B cell (primary cell): ENCODE measurements at regions not wholly inside any gene's neighbourhood (a gene's known extent, or its start where the extent isn't known, plus 50 kb on each side); places are given as distances from the start of the nearest gene placed in this dataset.

Experiments
- ATAC-seq: fragments of 200-7000 bp; cut with Tn5 transposase; one replicate; pipeline ENCODE4 v1.10.0; 2021; ENCODE audit warnings: low read depth, mild to moderate bottlenecking, moderate number of reproducible peaks, moderate library complexity
- CTCF ChIA-PET: fragments of 350-600 bp; sonication (Branson Sonifier 250); formaldehyde crosslinking; loops from one replicate; lab custom pipeline; 2021; ENCODE audit warnings: antibody characterized with exemption, inconsistent platforms; lab: Charles Lee
- POLR2A ChIA-PET: fragments of 350-600 bp; sonication (Branson Sonifier 250); formaldehyde crosslinking; loops from one replicate; lab custom pipeline; 2021; ENCODE audit warnings: antibody characterized with exemption; lab: Charles Lee
- DNase-seq: peaks from one replicate; pipeline ENCODE4 v3.0.0; 2013
- H2AFZ ChIP-seq: 2 replicates; pipeline ENCODE4 v1.6.1; 2012; ENCODE audit warnings: mild to moderate bottlenecking, low read depth, low read length; ENCODE audit not compliant: insufficient read depth, poor library complexity, severe bottlenecking
- H3K27ac ChIP-seq, 2 donors: 1 replicate in 1 of 2; 2 replicates in 1 of 2; pipeline ENCODE4 v1.5.1; 2012 to 2013; ENCODE audit warnings: low read length in 2 of 2, mild to moderate bottlenecking in 2 of 2, moderate library complexity in 1 of 2
- H3K27me3 ChIP-seq, 4 experiments: fragments of 200-600 bp in 1 of 4; sonication (generic) in 1 of 4; replicated peaks in 1 of 4; 1 replicate in 2 of 4; 2 replicates in 2 of 4; pipeline versions ENCODE4 v1.6.1 to v1.7.0; 2013 to 2016; ENCODE audit warnings: low read length in 3 of 4, mild to moderate bottlenecking in 2 of 4, mixed read lengths in 1 of 4, moderate library complexity in 1 of 4; ENCODE audit not compliant: insufficient read depth in 4 of 4, control insufficient read depth in 3 of 4; ENCODE audit errors: control extremely low read depth in 1 of 4
- H3K36me3 ChIP-seq, 2 experiments: replicated peaks in 1 of 2; 1 replicate in 1 of 2; 2 replicates in 1 of 2; pipeline versions ENCODE4 v1.6.1 to v1.7.1; 2013; ENCODE audit warnings: low read length in 1 of 2; ENCODE audit not compliant: insufficient read depth in 2 of 2, control insufficient read depth in 1 of 2; ENCODE audit errors: control extremely low read depth in 1 of 2, extremely low read depth in 1 of 2
- H3K4me1 ChIP-seq, 2 donors: fragments of 200-600 bp in 1 of 2; sonication (generic) in 1 of 2; 1 replicate in 1 of 2; 2 replicates in 1 of 2; pipeline versions ENCODE4 v1.5.1 to v1.6.1; 2013 to 2017; ENCODE audit warnings: low read length in 2 of 2; ENCODE audit not compliant: control insufficient read depth in 2 of 2, insufficient read depth in 2 of 2
- H3K4me2 ChIP-seq: replicated peaks from 2 replicates; pipeline ENCODE3; 2012; ENCODE audit warnings: mild to moderate bottlenecking, low read depth, low read length; ENCODE audit not compliant: poor library complexity, severe bottlenecking
- H3K4me3 ChIP-seq, 5 experiments: fragments of 200-600 bp in 1 of 5; sonication (generic) in 1 of 5; 1 replicate in 3 of 5; 2 replicates in 2 of 5; pipeline versions ENCODE4 v1.5.1 to v1.7.0; 2011 to 2016; ENCODE audit warnings: low read length in 4 of 5, mild to moderate bottlenecking in 4 of 5, low read depth in 2 of 5, control low read depth in 1 of 5, moderate library complexity in 1 of 5; ENCODE audit not compliant: insufficient read depth in 1 of 5; ENCODE audit errors: control extremely low read depth in 1 of 5, extremely low read depth in 1 of 5
- H3K79me2 ChIP-seq: fragments of 200-600 bp; sonication (generic); one replicate; pipeline ENCODE4 v1.6.0; 2016; ENCODE audit warnings: low read length; ENCODE audit not compliant: control insufficient read depth, insufficient read depth
- H3K9ac ChIP-seq: fragments of 200-600 bp; sonication (generic); 2 replicates; pipeline ENCODE4 v1.6.1; 2017; ENCODE audit warnings: mild to moderate bottlenecking, low read length, moderate library complexity
- H3K9me3 ChIP-seq, 3 donors: one replicate each; pipeline versions ENCODE4 v1.6.1 to v1.7.1; 2013; ENCODE audit warnings: low read length in 2 of 3; ENCODE audit not compliant: control insufficient read depth in 2 of 3, insufficient read depth in 1 of 3; ENCODE audit errors: control extremely low read depth in 1 of 3
- H4K20me1 ChIP-seq: 2 replicates; pipeline ENCODE4 v1.6.0; 2012; ENCODE audit warnings: mild to moderate bottlenecking, low read length; ENCODE audit not compliant: insufficient read depth, control insufficient read depth, poor library complexity, severe bottlenecking
- H3K27ac Mint-ChIP-seq: one replicate; pipeline ENCODE4 v1.8.0; 2021; ENCODE audit warnings: mixed read lengths
- H3K27me3 Mint-ChIP-seq: one replicate; pipeline ENCODE4 v1.8.0; 2021; ENCODE audit warnings: mixed read lengths
- H3K4me1 Mint-ChIP-seq: one replicate; pipeline ENCODE4 v1.8.0; 2021; ENCODE audit warnings: mixed read lengths
- H3K4me3 Mint-ChIP-seq: one replicate; pipeline ENCODE4 v1.8.0; 2021; ENCODE audit warnings: mixed read lengths
- H3K9me3 Mint-ChIP-seq: one replicate; pipeline ENCODE4 v1.8.0; 2022; ENCODE audit warnings: mixed read lengths; ENCODE audit not compliant: insufficient read depth
- EZH2 ChIP-seq: IDR thresholded peaks from 2 replicates; pipeline ENCODE4 v1.6.1; 2012; ENCODE audit warnings: borderline replicate concordance, low read depth, mild to moderate bottlenecking, moderate library complexity, low read length; ENCODE audit not compliant: insufficient read depth, poor library complexity, severe bottlenecking
- WGBS: methylation state at CpG from one replicate; pipeline ENCODE4 v1.1.5; 2013; ENCODE audit warnings: missing lambda C conversion rate; ENCODE audit not compliant: insufficient coverage; 5-methylcytosine and 5-hydroxymethylcytosine counted together
- intact Hi-C: fragments of 100-400 bp; cut with micrococcal nuclease; formaldehyde crosslinking; loops from one replicate; pipeline ENCODE4 v1.10.0; 2022
- TF ChIP-seq, protein P1 (sequence below): fragments of 200-600 bp; IDR thresholded peaks from one replicate; pipeline ENCODE4 v1.8.0; 2022; ENCODE audit warnings: antibody characterized with exemption, mild to moderate bottlenecking

DNA sequence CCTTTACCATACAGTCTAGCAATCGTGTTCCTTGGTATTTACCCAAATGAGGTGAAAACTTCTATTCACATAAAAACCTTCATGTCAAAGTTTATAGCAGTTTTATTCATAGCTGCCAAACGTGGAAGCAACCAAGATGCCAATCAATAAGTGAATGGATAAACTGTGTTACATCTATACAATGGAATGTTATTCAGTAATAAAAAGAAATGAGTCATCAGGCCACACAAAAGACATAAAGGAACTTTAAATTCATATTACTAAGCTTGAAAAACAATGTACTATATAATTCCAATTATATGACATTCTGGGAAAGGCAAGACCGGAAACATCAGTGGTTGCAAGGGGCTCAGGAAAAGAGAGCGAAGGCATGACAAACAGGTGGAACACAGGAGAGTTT lies 679.9 kb downstream of the ISL1 start:
- peaks cover 0 to 4% (median 0%) of the 10 kb centered on the region in 3 donors for H3K9me3 ChIP-seq
- H3K4me2 ChIP-seq, result no peak overlapping the region
- no peaks in the 10 kb centered on the region for H3K4me1 ChIP-seq
- WGBS, result no CpG with 5 or more reads among the region's 4 CpGs
- no peaks in the 10 kb centered on the region for H3K27me3 Mint-ChIP-seq
- no peaks in the 10 kb centered on the region for H3K4me1 Mint-ChIP-seq
- H3K27ac ChIP-seq, result no peak overlapping the region
- peaks cover 6% of the 10 kb centered on the region for H3K9me3 Mint-ChIP-seq
- H3K27me3 ChIP-seq, result no peaks in the 10 kb centered on the region
- H3K9ac ChIP-seq, result no peak overlapping the region
- TF ChIP-seq, protein P1, sequence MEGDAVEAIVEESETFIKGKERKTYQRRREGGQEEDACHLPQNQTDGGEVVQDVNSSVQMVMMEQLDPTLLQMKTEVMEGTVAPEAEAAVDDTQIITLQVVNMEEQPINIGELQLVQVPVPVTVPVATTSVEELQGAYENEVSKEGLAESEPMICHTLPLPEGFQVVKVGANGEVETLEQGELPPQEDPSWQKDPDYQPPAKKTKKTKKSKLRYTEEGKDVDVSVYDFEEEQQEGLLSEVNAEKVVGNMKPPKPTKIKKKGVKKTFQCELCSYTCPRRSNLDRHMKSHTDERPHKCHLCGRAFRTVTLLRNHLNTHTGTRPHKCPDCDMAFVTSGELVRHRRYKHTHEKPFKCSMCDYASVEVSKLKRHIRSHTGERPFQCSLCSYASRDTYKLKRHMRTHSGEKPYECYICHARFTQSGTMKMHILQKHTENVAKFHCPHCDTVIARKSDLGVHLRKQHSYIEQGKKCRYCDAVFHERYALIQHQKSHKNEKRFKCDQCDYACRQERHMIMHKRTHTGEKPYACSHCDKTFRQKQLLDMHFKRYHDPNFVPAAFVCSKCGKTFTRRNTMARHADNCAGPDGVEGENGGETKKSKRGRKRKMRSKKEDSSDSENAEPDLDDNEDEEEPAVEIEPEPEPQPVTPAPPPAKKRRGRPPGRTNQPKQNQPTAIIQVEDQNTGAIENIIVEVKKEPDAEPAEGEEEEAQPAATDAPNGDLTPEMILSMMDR, result no peak
- TF ChIP-seq EZH2, result no peak
- H3K4me3 ChIP-seq, result no peak overlapping the region
- DNase-seq (no peak), ATAC-seq (no peak)
- ChIA-PET CTCF (no interaction called here), POLR2A (no interaction called here)
- intact Hi-C loops, result no loop called here
- H3K79me2 ChIP-seq, result no peaks in the 10 kb centered on the region
- no peak overlapping the region for H2AFZ ChIP-seq
- H3K27ac Mint-ChIP-seq, result no peak overlapping the region
- no peaks in the 10 kb centered on the region for H3K36me3 ChIP-seq
- H4K20me1 ChIP-seq, result no peaks in the 10 kb centered on the region
- no peak overlapping the region for H3K4me3 Mint-ChIP-seq

DNA sequence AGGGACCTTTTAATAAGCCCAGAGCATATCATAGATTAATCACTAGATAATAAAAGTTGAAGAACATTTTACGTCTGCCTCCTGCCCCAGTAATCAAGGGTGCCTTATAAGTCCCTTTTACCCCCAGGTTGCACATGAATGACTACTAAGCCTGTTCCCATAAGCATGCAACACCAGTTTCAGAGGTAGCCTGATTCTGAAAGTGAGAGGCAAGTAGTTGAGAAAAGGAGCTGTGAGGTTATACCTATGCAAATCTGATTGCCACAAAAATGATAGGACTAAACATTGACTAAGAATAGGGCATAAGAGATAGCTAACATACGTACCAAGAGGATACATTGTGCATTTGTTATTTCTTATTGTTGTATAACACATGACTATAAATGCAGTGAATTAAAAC lies 681.9 kb downstream of the ISL1 start:
- Mint-ChIP-seq H3K9me3 (peaks cover 5% of the 10 kb centered on the region), H3K27ac (no peak overlapping the region), H3K4me1 (no peaks in the 10 kb centered on the region), H3K4me3 (no peak overlapping the region), H3K27me3 (no peaks in the 10 kb centered on the region)
- Histone ChIP-seq H3K4me1 (no peaks in the 10 kb centered on the region), H3K36me3 (no peaks in the 10 kb centered on the region), H2AFZ (no peak overlapping the region), H3K4me2 (no peak overlapping the region), H3K27me3 (no peaks in the 10 kb centered on the region), H3K79me2 (no peaks in the 10 kb centered on the region), H3K9me3 (peaks cover 0 to 4% (median 0%) of the 10 kb centered on the region in 3 donors), H4K20me1 (no peaks in the 10 kb centered on the region), H3K27ac (no peak overlapping the region), H3K9ac (no peak overlapping the region), H3K4me3 (no peak overlapping the region)
- no CpG with 5 or more reads among the region's 2 CpGs for WGBS
- no peak for TF ChIP-seq EZH2
- TF ChIP-seq, protein P1, result no peak
- ATAC-seq (no peak), DNase-seq (no peak)
- ChIA-PET POLR2A (no interaction called here), CTCF (no interaction called here)
- intact Hi-C loops, result no loop called here
